ENCODE measurements at regions not wholly inside any gene's neighbourhood (a gene's known extent, or its start where the extent isn't known, plus 50 kb on each side); places are given as distances from the start of the nearest gene placed in this dataset.

- no peak for TF ChIP-seq EZH2phosphoT487 (IDR thresholded peaks at IDR 0.05)
- no peak for TF ChIP-seq CTCF (IDR thresholded peaks at IDR 0.05)
- TF ChIP-seq EZH2 (IDR thresholded peaks at IDR 0.05), result no peak
Observed at GRCh38 chr2:17426743-17427142, 91.5 kb downstream of the RAD51AP2 start.

Data from neural progenitor cell (in vitro differentiated cells).